Panc1 (cell line): ENCODE measurements at regions not wholly inside any gene's neighbourhood (a gene's known extent, or its start where the extent isn't known, plus 50 kb on each side); places are given as distances from the start of the nearest gene placed in this dataset.

Source experiments
- ATAC-seq: fragments of 200-7000 bp; cut with Tn5 transposase; 2 replicates; pipeline ENCODE4 v1.9.1; 2020; ENCODE audit warnings: mild to moderate bottlenecking, moderate library complexity
- BruUV-seq: library from RNA; stranded (reverse); fragments of 400-500 nt; replicated peaks from 2 replicates; lab custom pipeline; 2021; lab: Mats Ljungman, UMichigan
- CTCF ChIA-PET: fragments of 300-600 bp; sonication (Branson Sonifier 250); formaldehyde crosslinking; loops from one replicate; lab custom pipeline; 2022; ENCODE audit warnings: antibody characterized with exemption; lab: Charles Lee
- POLR2A ChIA-PET: fragments of 300-600 bp; sonication (Branson Sonifier 250); formaldehyde crosslinking; loops from one replicate; lab custom pipeline; 2022; ENCODE audit warnings: antibody characterized with exemption; lab: Charles Lee
- DNase-seq: peaks from one replicate; pipeline ENCODE4 v3.0.0-alpha.2; 2010; ENCODE audit warnings: low read depth, low spot score
- H3K27ac ChIP-seq: 2 replicates; pipeline ENCODE4 v1.5.1; 2011; ENCODE audit warnings: mild to moderate bottlenecking, low read length, inconsistent platforms
- H3K27me3 ChIP-seq: fragments of 200-500 bp; sonication (Bioruptor generic); 2 replicates; pipeline ENCODE4 v1.6.0; 2014; ENCODE audit warnings: low read length, inconsistent platforms; ENCODE audit not compliant: control insufficient read depth, insufficient read depth
- H3K36me3 ChIP-seq: fragments of 200-500 bp; sonication (Bioruptor generic); 2 replicates; pipeline ENCODE4 v1.5.1; 2014; ENCODE audit warnings: inconsistent platforms, mild to moderate bottlenecking, low read length, moderate library complexity; ENCODE audit not compliant: control insufficient read depth, insufficient read depth
- H3K4me1 ChIP-seq: 2 replicates; pipeline ENCODE4 v1.5.1; 2011; ENCODE audit warnings: inconsistent platforms, mild to moderate bottlenecking, low read length, moderate library complexity; ENCODE audit not compliant: control insufficient read depth, insufficient read depth
- H3K4me3 ChIP-seq, 2 experiments: 2 replicates each; pipeline ENCODE4 v1.5.1; 2011 to 2012; ENCODE audit warnings: low read depth in 2 of 2, low read length in 2 of 2, mild to moderate bottlenecking in 2 of 2, inconsistent platforms in 1 of 2, moderate library complexity in 1 of 2
- H3K9me3 ChIP-seq: fragments of 200-500 bp; sonication (Bioruptor generic); 2 replicates; pipeline ENCODE4 v1.5.1; 2014; ENCODE audit warnings: low read depth, mild to moderate bottlenecking, inconsistent platforms, low read length, moderate library complexity; ENCODE audit not compliant: control insufficient read depth, insufficient read depth
- CTCF ChIP-seq: fragments of 450-650 bp; IDR thresholded peaks from 2 replicates; pipeline ENCODE4 v1.5.1; 2017; ENCODE audit warnings: mild to moderate bottlenecking
- POLR2AphosphoS5 ChIP-seq: IDR thresholded peaks from 2 replicates; pipeline ENCODE4 v1.6.1; 2012; ENCODE audit warnings: mild to moderate bottlenecking, low read depth, low read length, moderate library complexity
- REST ChIP-seq, 2 experiments: IDR thresholded peaks; 2 replicates each; pipeline ENCODE4 v1.6.1; 2011 to 2012; ENCODE audit warnings: low read depth in 2 of 2, control low read depth in 1 of 2, low read length in 1 of 2, mild to moderate bottlenecking in 1 of 2, moderate library complexity in 1 of 2; ENCODE audit not compliant: insufficient read depth in 1 of 2
- SIN3A ChIP-seq: IDR thresholded peaks from 2 replicates; pipeline ENCODE4 v1.6.1; 2012; ENCODE audit warnings: low read depth, mild to moderate bottlenecking, low read length, moderate library complexity, borderline replicate concordance; ENCODE audit not compliant: insufficient read depth
- TCF7L2 ChIP-seq: IDR thresholded peaks from 2 replicates; pipeline ENCODE4 v1.6.1; 2011; ENCODE audit warnings: mild to moderate bottlenecking, low read depth, low read length, inconsistent platforms
- in situ Hi-C: cut with HindIII; loops from 2 replicates; pipeline ENCODE4 v1.10.0; 2016; ENCODE audit warnings: low sequenced_read_pairs, low pct_unique_long_range_greater_than_20kb
- intact Hi-C: fragments of 100-400 bp; cut with micrococcal nuclease; formaldehyde crosslinking; loops from one replicate; pipeline ENCODE4 v1.10.0; 2022; ENCODE audit not compliant: unreplicated experiment

GRCh38 chrX:55336176-55336575 is 71.5 kb upstream of the PAGE3 start:
- intact Hi-C loops (no loop called here), in situ Hi-C loops (no loop called here)
- Histone ChIP-seq H3K4me1 (no peaks in the 10 kb centered on the region), H3K4me3 (no peak overlapping the region), H3K27me3 (no peaks in the 10 kb centered on the region), H3K9me3 (no peaks in the 10 kb centered on the region), H3K36me3 (no peaks in the 10 kb centered on the region), H3K27ac (no peak overlapping the region)
- ChIA-PET CTCF (no interaction called here), POLR2A (no interaction called here)
- no TSS peak for BruUV-seq
- ATAC-seq (no peak), DNase-seq (no peak)
- TF ChIP-seq TCF7L2: no peak
- TF ChIP-seq CTCF: no peak
- TF ChIP-seq REST (IDR thresholded peaks at IDR 0.05; ENCODE audit: insufficient read depth in 1 of 2, low read depth in 2 of 2, low read length in 1 of 2): no peak
- no peak for TF ChIP-seq POLR2AphosphoS5
- TF ChIP-seq SIN3A: no peak

GRCh38 chrX:55340896-55341433 is 76.2 kb upstream of the PAGE3 start:
- H3K4me1 ChIP-seq: no peaks in the 10 kb centered on the region
- no peaks in the 10 kb centered on the region for H3K36me3 ChIP-seq
- BruUV-seq: no TSS peak
- POLR2A ChIA-PET: no interaction called here
- DNase-seq: no peak
- H3K4me3 ChIP-seq: no peak overlapping the region
- no peaks in the 10 kb centered on the region for H3K9me3 ChIP-seq
- H3K27ac ChIP-seq: no peak overlapping the region
- CTCF ChIA-PET: no interaction called here
- ATAC-seq: no peak
- no peaks in the 10 kb centered on the region for H3K27me3 ChIP-seq
- in situ Hi-C loops: no loop called here
- intact Hi-C loops: no loop called here
- no peak for TF ChIP-seq REST (IDR thresholded peaks at IDR 0.05; ENCODE audit: insufficient read depth in 1 of 2, low read depth in 2 of 2, low read length in 1 of 2)
- no peak for TF ChIP-seq POLR2AphosphoS5
- TF ChIP-seq CTCF: no peak
- no peak for TF ChIP-seq SIN3A
- TF ChIP-seq TCF7L2: no peak
